Astrocyte (in vitro differentiated cells and primary cell): ENCODE measurements at regions not wholly inside any gene's neighbourhood (a gene's known extent, or its start where the extent isn't known, plus 50 kb on each side); places are given as distances from the start of the nearest gene placed in this dataset.

ENCODE experiments used
- CTCF ChIP-seq: IDR thresholded peaks from 2 replicates; pipeline ENCODE4 v1.5.1; 2011; ENCODE audit warnings: low read depth, mild to moderate bottlenecking, inconsistent platforms, low read length, moderate library complexity; ENCODE audit not compliant: insufficient read depth
- EZH2 ChIP-seq: IDR thresholded peaks from 2 replicates; pipeline ENCODE4 v1.6.1; 2012; ENCODE audit warnings: mild to moderate bottlenecking, low read length, inconsistent platforms; ENCODE audit not compliant: insufficient read depth

- TF ChIP-seq CTCF (no peak), EZH2 (no peak)
Observed at GRCh38 chr2:236703906-236704305, 134.3 kb downstream of the ACKR3 start.
